Neural crest cell (in vitro differentiated cells): ENCODE measurements at regions not wholly inside any gene's neighbourhood (a gene's known extent, or its start where the extent isn't known, plus 50 kb on each side); places are given as distances from the start of the nearest gene placed in this dataset.

Experiments
- DNase-seq: peaks from one replicate; pipeline ENCODE4 v3.0.0; 2021; ENCODE audit warnings: low read depth, mixed read lengths, low spot score
- H3K27ac Mint-ChIP-seq: one replicate; pipeline ENCODE4 v1.8.0; 2021; ENCODE audit warnings: mild to moderate bottlenecking, mixed read lengths; ENCODE audit not compliant: unreplicated experiment
- H3K27me3 Mint-ChIP-seq: 2 replicates; pipeline ENCODE4 v1.8.0; 2021; ENCODE audit warnings: low read depth, mild to moderate bottlenecking, mixed read lengths
- H3K36me3 Mint-ChIP-seq: 2 replicates; pipeline ENCODE4 v1.8.0; 2021; ENCODE audit warnings: low read depth, mild to moderate bottlenecking, mixed read lengths
- H3K4me1 Mint-ChIP-seq: 2 replicates; pipeline ENCODE4 v1.8.0; 2021; ENCODE audit warnings: mixed read lengths
- H3K4me3 Mint-ChIP-seq: one replicate; pipeline ENCODE4 v1.8.0; 2021; ENCODE audit warnings: mild to moderate bottlenecking, mixed read lengths
- H3K9me3 Mint-ChIP-seq: 2 replicates; pipeline ENCODE4 v1.8.0; 2021; ENCODE audit warnings: mixed read lengths
- TF ChIP-seq, protein P1 (sequence below): fragments of 200-600 bp; sonication (generic); conservative IDR thresholded peaks from 2 replicates; pipeline ENCODE4 v1.5.0; 2021; ENCODE audit warnings: antibody characterized with exemption, mild to moderate bottlenecking

DNA sequence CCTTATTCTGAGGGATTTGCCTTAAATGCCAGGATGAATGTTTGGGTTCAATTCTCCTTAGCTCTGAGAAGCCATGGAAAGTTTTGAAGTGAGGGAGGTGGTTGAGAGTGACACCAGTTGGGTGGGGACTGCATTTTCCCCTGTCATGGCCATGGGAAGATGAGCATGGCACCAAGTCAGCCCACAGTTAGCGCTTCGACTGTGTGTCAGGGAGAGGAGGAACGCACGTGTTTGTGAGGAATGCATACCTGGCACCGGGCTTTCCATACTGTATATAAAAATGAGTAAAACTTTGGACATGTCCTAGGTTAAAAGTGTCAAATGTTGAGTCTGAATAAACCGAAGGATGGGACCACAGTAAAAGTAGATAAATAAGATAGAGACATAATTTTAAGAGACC is 187.5 kb upstream of the KL start:
- no peak overlapping the region for H3K27ac Mint-ChIP-seq
- no peak for DNase-seq
- H3K36me3 Mint-ChIP-seq, result no peaks in the 10 kb centered on the region
- no peaks in the 10 kb centered on the region for H3K27me3 Mint-ChIP-seq
- H3K4me1 Mint-ChIP-seq, result peaks cover 23% of the 10 kb centered on the region
- H3K9me3 Mint-ChIP-seq, result peaks cover 1% of the 10 kb centered on the region
- TF ChIP-seq, protein P1, sequence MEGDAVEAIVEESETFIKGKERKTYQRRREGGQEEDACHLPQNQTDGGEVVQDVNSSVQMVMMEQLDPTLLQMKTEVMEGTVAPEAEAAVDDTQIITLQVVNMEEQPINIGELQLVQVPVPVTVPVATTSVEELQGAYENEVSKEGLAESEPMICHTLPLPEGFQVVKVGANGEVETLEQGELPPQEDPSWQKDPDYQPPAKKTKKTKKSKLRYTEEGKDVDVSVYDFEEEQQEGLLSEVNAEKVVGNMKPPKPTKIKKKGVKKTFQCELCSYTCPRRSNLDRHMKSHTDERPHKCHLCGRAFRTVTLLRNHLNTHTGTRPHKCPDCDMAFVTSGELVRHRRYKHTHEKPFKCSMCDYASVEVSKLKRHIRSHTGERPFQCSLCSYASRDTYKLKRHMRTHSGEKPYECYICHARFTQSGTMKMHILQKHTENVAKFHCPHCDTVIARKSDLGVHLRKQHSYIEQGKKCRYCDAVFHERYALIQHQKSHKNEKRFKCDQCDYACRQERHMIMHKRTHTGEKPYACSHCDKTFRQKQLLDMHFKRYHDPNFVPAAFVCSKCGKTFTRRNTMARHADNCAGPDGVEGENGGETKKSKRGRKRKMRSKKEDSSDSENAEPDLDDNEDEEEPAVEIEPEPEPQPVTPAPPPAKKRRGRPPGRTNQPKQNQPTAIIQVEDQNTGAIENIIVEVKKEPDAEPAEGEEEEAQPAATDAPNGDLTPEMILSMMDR, result no peak
- no peak overlapping the region for H3K4me3 Mint-ChIP-seq

DNA sequence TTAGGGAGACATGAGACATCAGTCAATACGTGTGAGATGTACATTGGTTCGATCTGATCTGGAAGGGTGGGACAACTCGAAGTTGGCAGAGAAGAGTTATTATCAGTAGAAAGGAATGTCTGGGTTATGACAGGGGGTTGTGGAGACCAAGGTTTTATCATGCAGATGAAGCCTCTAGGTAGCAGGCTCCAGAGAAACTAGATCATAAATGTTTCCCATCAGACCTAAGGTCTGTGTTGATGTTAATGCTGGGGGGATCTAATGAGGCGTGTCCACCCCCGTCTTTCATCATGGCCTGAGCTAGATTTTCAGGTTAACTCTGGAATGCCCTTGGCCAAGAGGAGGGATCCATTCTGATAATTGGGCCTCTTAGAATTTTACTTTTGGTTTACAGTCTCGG is 187.0 kb upstream of the KL start:
- peaks cover 22% of the 10 kb centered on the region for H3K4me1 Mint-ChIP-seq
- H3K36me3 Mint-ChIP-seq, result no peaks in the 10 kb centered on the region
- no peak for DNase-seq
- TF ChIP-seq, protein P1, result no peak
- H3K9me3 Mint-ChIP-seq, result peaks cover 3% of the 10 kb centered on the region
- H3K27me3 Mint-ChIP-seq, result no peaks in the 10 kb centered on the region
- H3K27ac Mint-ChIP-seq, result no peak overlapping the region
- no peak overlapping the region for H3K4me3 Mint-ChIP-seq

DNA sequence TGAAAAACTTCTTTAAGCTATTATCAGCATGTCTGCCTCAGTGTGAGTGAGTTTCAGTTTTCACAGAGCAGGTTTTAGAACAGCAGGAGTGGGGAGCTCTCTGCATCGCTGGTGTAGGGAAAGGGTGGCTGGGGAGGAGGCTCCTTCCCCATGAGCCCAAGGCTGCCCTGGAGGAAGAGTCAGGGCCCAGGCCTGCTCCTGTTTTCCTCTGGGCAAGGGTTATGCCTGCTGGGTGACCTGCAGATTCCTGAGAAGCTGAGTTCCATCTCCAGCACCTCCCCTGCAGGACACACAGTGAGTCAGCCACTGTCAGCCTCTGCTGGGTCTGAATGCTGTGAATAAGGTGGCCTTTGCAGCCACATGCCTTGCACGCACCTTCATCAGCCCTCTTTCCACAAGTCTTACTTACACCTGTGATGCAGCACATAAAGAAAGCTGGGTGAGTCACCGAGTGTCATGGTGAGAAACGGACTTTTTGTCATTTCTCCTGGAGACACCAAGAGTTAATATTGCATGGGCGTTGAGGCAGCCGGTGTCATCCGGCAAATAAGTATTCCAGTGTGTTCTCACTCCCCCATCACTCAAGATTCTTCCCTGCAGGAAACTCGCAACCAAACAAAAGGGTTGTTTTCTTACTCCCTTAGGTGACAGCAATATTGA is 186.4 kb upstream of the KL start:
- no peaks in the 10 kb centered on the region for H3K27me3 Mint-ChIP-seq
- H3K9me3 Mint-ChIP-seq, result peaks cover 3% of the 10 kb centered on the region
- no peak for DNase-seq
- no peak overlapping the region for H3K27ac Mint-ChIP-seq
- H3K4me3 Mint-ChIP-seq, result no peak overlapping the region
- no peaks in the 10 kb centered on the region for H3K36me3 Mint-ChIP-seq
- TF ChIP-seq, protein P1, result no peak
- H3K4me1 Mint-ChIP-seq, result peaks cover 18% of the 10 kb centered on the region

DNA sequence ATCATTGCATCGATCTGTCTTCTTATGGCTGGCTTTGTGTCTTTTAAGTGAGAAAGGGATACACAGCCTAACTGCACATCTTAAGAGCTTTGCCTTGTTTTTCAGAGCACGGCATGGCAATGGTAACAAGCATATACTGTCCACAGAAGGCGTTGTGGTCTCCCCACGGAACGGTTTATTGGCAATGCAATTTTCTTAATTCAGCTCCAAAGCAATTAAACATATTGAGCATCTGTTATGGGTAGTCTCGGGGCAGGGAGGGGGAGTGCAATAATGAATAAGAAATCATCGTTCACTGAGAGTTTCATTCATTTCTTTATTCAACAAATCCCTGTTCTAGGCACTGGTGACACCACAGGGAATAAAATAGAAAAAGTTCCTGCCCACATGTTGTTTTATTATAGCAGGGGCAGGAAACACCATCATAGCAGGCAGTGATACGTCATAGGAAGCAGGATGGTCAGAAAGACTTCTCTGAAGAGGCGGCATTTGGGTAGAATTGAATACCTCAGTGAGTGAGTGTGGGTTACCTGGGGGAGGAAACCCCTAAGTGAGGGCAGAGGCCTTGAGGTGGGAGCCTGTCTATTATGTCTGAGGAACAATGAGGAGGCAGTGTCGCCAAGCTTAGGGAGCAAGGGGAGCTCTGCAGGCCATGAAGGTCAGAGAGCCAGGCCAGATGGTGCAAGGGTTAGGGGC is 185.7 kb upstream of the KL start:
- TF ChIP-seq, protein P1, result no peak
- DNase-seq, result no peak
- H3K27ac Mint-ChIP-seq, result no peak overlapping the region
- H3K27me3 Mint-ChIP-seq, result no peaks in the 10 kb centered on the region
- H3K9me3 Mint-ChIP-seq, result peaks cover 3% of the 10 kb centered on the region
- H3K4me1 Mint-ChIP-seq, result peaks cover 16% of the 10 kb centered on the region
- no peak overlapping the region for H3K4me3 Mint-ChIP-seq
- H3K36me3 Mint-ChIP-seq, result no peaks in the 10 kb centered on the region

DNA sequence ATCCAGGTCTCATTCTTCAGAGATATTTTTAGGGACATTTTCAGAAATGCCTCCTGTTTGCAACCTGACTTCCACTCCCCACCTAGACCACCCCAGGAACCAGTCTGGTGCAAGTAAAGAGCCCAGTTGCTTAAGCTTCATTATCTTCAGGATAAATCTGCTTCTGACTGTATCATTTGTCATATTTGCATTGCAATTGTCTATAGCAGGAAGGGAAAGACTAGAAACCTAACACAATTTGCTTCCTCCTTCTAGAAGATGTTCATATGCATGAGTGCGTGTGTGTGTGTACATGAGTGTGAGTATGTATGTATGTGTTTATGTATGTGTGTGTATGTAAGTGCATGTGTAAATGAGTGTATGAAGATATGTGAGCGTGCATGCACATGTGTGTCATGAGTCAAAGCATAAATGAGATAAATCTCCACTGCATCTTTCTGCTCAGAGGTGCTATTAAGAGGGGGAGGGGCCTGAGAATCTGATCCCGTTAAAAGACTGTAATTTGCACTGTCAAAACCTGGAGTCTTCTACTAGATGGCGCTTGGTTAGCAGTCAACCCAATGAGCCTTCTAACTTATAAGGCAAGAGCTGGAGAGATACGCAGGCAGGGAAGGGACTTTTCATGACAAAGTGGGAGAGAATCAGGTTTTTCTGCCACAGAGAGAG is 178.8 kb upstream of the KL start:
- TF ChIP-seq, protein P1, result no peak
- DNase-seq, result no peak
- H3K9me3 Mint-ChIP-seq, result peaks cover 3% of the 10 kb centered on the region
- H3K36me3 Mint-ChIP-seq, result peaks cover 6% of the 10 kb centered on the region
- no peaks in the 10 kb centered on the region for H3K27me3 Mint-ChIP-seq
- peaks cover 8% of the 10 kb centered on the region for H3K4me1 Mint-ChIP-seq
- no peak overlapping the region for H3K27ac Mint-ChIP-seq
- no peak overlapping the region for H3K4me3 Mint-ChIP-seq
